Progenitor cell of endocrine pancreas (in vitro differentiated cells): ENCODE measurements at regions not wholly inside any gene's neighbourhood (a gene's known extent, or its start where the extent isn't known, plus 50 kb on each side); places are given as distances from the start of the nearest gene placed in this dataset.

Experiments used
- DNase-seq: peaks from one replicate; pipeline ENCODE4 v3.0.0; 2021; ENCODE audit warnings: low spot score; ENCODE audit not compliant: unreplicated experiment
- H3K27ac Mint-ChIP-seq: 2 replicates; pipeline ENCODE4 v1.8.0; 2021; ENCODE audit warnings: mild to moderate bottlenecking, moderate library complexity, mixed read lengths
- H3K27me3 Mint-ChIP-seq: 2 replicates; pipeline ENCODE4 v1.8.0; 2021; ENCODE audit warnings: mixed read lengths
- H3K36me3 Mint-ChIP-seq: 2 replicates; pipeline ENCODE4 v1.8.0; 2022; ENCODE audit warnings: mixed read lengths; ENCODE audit not compliant: insufficient read depth
- H3K4me1 Mint-ChIP-seq: 2 replicates; pipeline ENCODE4 v1.8.0; 2021; ENCODE audit warnings: low read depth, mixed read lengths
- H3K4me3 Mint-ChIP-seq: 2 replicates; pipeline ENCODE4 v1.8.0; 2021; ENCODE audit warnings: low read depth, mild to moderate bottlenecking, moderate library complexity, mixed read lengths
- H3K9me3 Mint-ChIP-seq: 2 replicates; pipeline ENCODE4 v1.8.0; 2021; ENCODE audit warnings: low read depth, mixed read lengths
- CTCF ChIP-seq: fragments of 200-600 bp; sonication (generic); IDR thresholded peaks from one replicate; pipeline ENCODE4 v1.5.0; 2021; ENCODE audit warnings: antibody characterized with exemption, mild to moderate bottlenecking; ENCODE audit not compliant: unreplicated experiment

DNA sequence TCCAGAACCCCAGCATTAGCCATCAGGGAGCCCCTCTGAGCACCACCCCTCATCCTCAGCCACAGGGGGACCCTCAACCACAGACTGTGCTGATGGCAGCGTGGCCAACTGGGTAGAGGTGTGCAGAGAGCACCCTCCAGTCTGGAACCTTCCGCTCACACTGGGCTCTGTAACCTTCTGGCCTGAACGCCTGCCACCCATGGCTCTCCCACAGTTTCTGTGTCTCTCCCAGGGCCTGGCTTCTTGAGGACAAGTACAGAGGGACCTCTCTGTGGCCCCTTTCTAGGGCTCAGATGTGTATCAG lies 503.0 kb upstream of the MGMT start:
- DNase-seq, result no peak
- no peak overlapping the region for H3K27ac Mint-ChIP-seq
- no peak overlapping the region for H3K4me3 Mint-ChIP-seq

DNA sequence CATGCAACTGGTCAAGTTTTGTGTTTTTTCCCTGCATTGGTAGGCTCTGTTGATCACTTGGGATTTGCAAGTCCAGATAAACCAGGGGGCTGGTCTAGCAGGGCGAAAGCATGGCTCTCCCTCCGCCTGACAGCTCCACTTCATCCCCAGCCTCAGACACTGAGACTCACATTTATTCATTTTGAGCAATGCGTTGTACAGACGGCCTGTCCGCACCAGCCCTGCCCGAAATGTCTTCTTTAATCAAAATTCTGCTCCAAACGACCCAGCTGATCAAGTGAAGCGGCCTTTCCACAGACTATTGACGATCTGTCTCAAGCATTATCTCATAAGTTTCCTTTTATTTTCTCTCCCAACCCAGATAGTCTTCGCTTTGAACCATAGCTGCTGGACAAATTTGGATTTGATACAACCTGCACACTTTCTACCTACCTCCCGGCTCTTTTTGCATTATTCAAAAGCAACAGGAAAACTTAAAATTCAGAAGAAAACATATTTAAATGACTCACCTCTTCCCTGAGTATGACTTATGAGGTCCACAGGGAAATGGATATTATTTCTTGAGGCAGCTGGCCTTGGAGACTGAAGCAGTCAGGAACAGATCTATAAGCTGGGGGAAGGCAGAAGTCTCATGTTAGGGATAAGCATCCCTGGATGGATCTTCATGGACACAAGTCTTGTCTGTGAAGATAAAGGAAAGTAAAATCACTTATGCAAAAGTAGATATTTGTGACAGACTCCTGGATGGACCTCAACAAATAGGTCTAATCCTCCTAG lies 498.9 kb upstream of the MGMT start:
- no peak for TF ChIP-seq CTCF
- no peaks in the 10 kb centered on the region for H3K36me3 Mint-ChIP-seq
- H3K27me3 Mint-ChIP-seq, result peaks cover 34% of the 10 kb centered on the region
- no peak overlapping the region for H3K27ac Mint-ChIP-seq
- H3K4me1 Mint-ChIP-seq, result peaks cover 2% of the 10 kb centered on the region
- no peak overlapping the region for H3K4me3 Mint-ChIP-seq
- H3K9me3 Mint-ChIP-seq, result peaks cover 4% of the 10 kb centered on the region
- DNase-seq, result no peak

More for the DNA sequence above, 503.0 kb upstream of the MGMT start:
- no peak for TF ChIP-seq CTCF
- peaks cover 4% of the 10 kb centered on the region for H3K9me3 Mint-ChIP-seq
- no peaks in the 10 kb centered on the region for H3K36me3 Mint-ChIP-seq
- H3K4me1 Mint-ChIP-seq, result peaks cover 17% of the 10 kb centered on the region
- H3K27me3 Mint-ChIP-seq, result peaks cover 21% of the 10 kb centered on the region

DNA sequence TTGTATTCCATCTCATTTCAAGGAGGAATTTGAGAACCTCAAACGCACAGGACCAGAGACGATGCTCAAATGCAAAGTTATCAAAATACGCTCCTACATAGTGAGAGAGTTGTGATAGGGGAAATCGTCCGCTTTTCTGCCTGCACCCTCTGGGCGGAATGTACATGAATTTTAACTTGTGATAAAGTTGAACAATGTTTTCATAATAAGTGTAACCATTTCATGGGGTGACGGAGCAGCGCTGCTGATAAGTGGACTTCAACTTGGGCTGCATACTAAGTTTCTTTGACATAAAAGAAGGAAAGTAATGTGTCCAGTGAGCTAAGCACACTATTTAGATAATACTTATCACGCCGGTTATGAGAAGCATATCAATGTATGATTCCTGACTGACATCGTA lies 497.5 kb upstream of the MGMT start:
- no peak overlapping the region for H3K4me3 Mint-ChIP-seq
- H3K4me1 Mint-ChIP-seq, result peaks cover 2% of the 10 kb centered on the region
- no peaks in the 10 kb centered on the region for H3K36me3 Mint-ChIP-seq
- DNase-seq, result no peak
- peaks cover 41% of the 10 kb centered on the region for H3K27me3 Mint-ChIP-seq
- peaks cover 4% of the 10 kb centered on the region for H3K9me3 Mint-ChIP-seq
- no peak for TF ChIP-seq CTCF
- H3K27ac Mint-ChIP-seq, result no peak overlapping the region

DNA sequence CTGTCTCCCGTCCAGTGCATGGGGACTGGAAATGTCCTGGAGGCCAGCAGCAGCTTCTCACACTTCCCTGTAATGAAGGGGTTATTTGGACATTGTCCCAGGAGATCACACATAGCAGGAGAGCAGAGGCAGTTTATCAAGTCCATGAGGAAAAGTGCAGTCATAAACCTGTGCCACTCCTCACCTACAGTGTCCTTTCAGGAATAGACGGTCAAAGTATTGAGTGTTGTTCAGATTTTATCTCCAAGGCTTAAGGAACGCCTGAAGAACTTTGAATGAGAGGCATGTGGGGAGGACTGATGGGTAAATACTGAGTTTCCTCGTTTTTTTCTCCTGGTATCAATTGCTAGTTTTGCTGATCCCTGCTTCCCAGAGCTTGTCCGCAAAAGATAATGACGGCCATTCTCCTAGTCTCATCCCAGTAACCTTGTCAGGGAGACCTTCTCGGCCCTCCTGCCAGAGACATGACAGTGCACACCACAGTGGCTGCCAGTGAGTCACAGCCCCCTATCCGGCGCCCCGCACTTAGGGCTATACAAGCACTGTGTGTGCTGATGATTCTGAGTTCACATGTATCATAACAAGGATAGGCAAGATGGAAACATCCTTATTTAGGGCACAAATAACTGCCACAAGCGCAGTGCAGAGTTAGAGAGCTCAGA lies 495.5 kb upstream of the MGMT start:
- H3K27me3 Mint-ChIP-seq, result peaks cover 44% of the 10 kb centered on the region
- DNase-seq, result no peak
- H3K4me1 Mint-ChIP-seq, result peaks cover 2% of the 10 kb centered on the region
- no peak for TF ChIP-seq CTCF
- H3K27ac Mint-ChIP-seq, result no peak overlapping the region
- H3K4me3 Mint-ChIP-seq, result no peak overlapping the region
- no peaks in the 10 kb centered on the region for H3K9me3 Mint-ChIP-seq
- H3K36me3 Mint-ChIP-seq, result no peaks in the 10 kb centered on the region

GRCh38 chr10:128972036-128972405 lies 495.0 kb upstream of the MGMT start:
- TF ChIP-seq CTCF, result no peak
- no peak overlapping the region for H3K4me3 Mint-ChIP-seq
- H3K27ac Mint-ChIP-seq, result no peak overlapping the region
- peaks cover 45% of the 10 kb centered on the region for H3K27me3 Mint-ChIP-seq
- H3K9me3 Mint-ChIP-seq, result no peaks in the 10 kb centered on the region
- peaks cover 2% of the 10 kb centered on the region for H3K4me1 Mint-ChIP-seq
- no peak for DNase-seq
- H3K36me3 Mint-ChIP-seq, result no peaks in the 10 kb centered on the region
